ENCODE measurements at regions not wholly inside any gene's neighbourhood (a gene's known extent, or its start where the extent isn't known, plus 50 kb on each side); places are given as distances from the start of the nearest gene placed in this dataset.

- no peak for TF ChIP-seq CTCF (IDR thresholded peaks at IDR 0.05 in 2 of 3, conservative IDR thresholded peaks at IDR 0.05 in 1 of 3; ENCODE audit: borderline replicate concordance in 1 of 3, insufficient read depth in 1 of 3, low read depth in 2 of 3, low read length in 2 of 3)
- no peak for TF ChIP-seq ZNF274 (IDR thresholded peaks at IDR 0.05; ENCODE audit: low read depth, low read length)
- no peak for TF ChIP-seq EZH2 (IDR thresholded peaks at IDR 0.05)
- TF ChIP-seq EZH2phosphoT487 (IDR thresholded peaks at IDR 0.05; ENCODE audit: borderline replicate concordance) = no peak
- TF ChIP-seq CEBPB (IDR thresholded peaks at IDR 0.05; ENCODE audit: low read depth) = no peak
- TF ChIP-seq, protein P1, sequence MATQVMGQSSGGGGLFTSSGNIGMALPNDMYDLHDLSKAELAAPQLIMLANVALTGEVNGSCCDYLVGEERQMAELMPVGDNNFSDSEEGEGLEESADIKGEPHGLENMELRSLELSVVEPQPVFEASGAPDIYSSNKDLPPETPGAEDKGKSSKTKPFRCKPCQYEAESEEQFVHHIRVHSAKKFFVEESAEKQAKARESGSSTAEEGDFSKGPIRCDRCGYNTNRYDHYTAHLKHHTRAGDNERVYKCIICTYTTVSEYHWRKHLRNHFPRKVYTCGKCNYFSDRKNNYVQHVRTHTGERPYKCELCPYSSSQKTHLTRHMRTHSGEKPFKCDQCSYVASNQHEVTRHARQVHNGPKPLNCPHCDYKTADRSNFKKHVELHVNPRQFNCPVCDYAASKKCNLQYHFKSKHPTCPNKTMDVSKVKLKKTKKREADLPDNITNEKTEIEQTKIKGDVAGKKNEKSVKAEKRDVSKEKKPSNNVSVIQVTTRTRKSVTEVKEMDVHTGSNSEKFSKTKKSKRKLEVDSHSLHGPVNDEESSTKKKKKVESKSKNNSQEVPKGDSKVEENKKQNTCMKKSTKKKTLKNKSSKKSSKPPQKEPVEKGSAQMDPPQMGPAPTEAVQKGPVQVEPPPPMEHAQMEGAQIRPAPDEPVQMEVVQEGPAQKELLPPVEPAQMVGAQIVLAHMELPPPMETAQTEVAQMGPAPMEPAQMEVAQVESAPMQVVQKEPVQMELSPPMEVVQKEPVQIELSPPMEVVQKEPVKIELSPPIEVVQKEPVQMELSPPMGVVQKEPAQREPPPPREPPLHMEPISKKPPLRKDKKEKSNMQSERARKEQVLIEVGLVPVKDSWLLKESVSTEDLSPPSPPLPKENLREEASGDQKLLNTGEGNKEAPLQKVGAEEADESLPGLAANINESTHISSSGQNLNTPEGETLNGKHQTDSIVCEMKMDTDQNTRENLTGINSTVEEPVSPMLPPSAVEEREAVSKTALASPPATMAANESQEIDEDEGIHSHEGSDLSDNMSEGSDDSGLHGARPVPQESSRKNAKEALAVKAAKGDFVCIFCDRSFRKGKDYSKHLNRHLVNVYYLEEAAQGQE (IDR thresholded peaks at IDR 0.05; ENCODE audit: low read depth) = no peak
- no peak for TF ChIP-seq POLR2A (IDR thresholded peaks at IDR 0.05; ENCODE audit: borderline replicate concordance, extremely low read depth, insufficient read depth, insufficient read length)
- TF ChIP-seq, protein P2, sequence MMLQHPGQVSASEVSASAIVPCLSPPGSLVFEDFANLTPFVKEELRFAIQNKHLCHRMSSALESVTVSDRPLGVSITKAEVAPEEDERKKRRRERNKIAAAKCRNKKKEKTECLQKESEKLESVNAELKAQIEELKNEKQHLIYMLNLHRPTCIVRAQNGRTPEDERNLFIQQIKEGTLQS (IDR thresholded peaks at IDR 0.05) = no peak
- TF ChIP-seq SP1 (IDR thresholded peaks at IDR 0.05; ENCODE audit: low read depth) = no peak
- TF ChIP-seq MAX (IDR thresholded peaks at IDR 0.05) = no peak
- no peak for TF ChIP-seq RAD21 (IDR thresholded peaks at IDR 0.05; ENCODE audit: low read depth)
- TF ChIP-seq POLR2AphosphoS5 (IDR thresholded peaks at IDR 0.05; ENCODE audit: low read depth, low read length) = no peak
These were observed 153.7 kb upstream of the PZP start for GRCh38 chr12:9361879-9362326.

Data from HCT116 (cell line).